ENCODE measurements at regions not wholly inside any gene's neighbourhood (a gene's known extent, or its start where the extent isn't known, plus 50 kb on each side); places are given as distances from the start of the nearest gene placed in this dataset.
"Not testable (repeated sequence)": the region's sequence is repeated elsewhere in the genome, so short reads cannot be mapped to it uniquely, and the experiment has no call there.

DNA sequence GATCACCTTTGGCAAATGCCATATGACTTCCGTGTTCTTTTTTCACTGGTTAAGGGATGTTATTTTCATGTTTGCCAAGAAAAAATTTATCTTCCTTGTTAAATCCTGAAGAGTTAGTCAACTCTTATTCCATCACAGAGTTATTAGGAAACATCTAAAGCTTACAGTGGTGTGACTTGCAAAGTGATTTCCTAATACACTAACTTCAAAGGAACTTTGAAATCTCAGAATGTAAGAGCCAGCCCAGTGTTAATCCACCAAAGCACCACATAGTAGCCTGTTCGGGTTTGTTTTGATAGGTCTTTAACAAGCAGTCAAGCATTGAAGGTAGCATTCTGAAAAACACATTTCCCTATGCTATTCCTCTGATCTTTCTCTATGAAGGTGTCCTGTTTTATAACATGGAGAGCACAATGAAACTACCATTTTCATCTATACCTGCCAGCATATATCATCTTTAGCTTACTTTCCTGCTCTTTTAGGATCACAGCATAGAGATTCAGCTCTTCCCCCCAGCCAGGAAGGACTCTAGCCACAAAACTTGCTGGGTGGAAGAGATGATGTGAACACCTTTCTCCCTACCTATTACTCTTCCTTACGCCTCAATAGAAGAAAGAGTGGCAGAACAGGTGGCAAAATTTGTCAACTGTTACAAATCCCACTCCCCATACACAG is 82.4 kb upstream of the MAGI3 start:
- no peak for DNase-seq

DNA sequence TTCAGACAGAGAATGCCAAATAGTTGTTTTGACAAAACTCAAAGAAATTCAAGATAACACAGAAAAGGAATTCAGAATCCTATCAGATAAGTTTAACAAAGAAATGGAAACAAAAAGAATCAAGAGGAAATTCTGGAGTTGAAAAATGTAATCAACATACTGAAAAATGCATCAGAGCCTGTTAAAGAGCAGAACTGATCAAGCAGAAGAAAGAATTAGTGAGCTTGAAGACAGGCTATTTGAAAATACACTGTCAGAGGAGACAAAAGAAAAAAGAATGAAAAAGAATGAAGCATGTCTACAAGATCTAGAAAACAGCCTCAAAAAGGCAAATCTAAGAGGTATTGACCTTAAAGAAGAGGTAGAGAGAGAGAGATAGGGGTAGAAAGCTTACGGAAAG is 77.7 kb upstream of the MAGI3 start:
- DNase-seq: not testable (repeated sequence)

DNA sequence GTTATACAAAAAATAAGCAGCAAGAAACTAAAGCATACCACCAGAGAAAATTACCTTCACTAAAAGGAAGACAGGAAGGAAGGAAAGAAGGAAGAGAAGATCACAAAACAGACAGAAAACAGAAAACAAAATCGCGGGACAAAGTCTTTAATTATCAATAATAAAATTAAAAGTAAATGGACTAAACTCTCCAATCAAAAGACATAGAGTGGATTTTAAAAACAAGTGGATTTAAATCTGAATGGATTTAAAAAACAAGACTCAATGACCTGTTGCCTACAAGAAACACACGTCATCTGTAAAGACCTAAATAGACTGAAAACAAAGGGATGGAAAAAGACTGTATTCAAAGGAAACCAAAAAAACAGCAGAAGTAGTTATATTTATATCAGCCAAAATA is 75.7 kb upstream of the MAGI3 start:
- DNase-seq: no peak

GRCh38 chr1:113320272-113320671 is 70.0 kb upstream of the MAGI3 start:
- peak; percentile 53 for DNase-seq

- no peak for DNase-seq
Measured at GRCh38 chr1:113320972-113321680, 69.2 kb upstream of the MAGI3 start.

DNA sequence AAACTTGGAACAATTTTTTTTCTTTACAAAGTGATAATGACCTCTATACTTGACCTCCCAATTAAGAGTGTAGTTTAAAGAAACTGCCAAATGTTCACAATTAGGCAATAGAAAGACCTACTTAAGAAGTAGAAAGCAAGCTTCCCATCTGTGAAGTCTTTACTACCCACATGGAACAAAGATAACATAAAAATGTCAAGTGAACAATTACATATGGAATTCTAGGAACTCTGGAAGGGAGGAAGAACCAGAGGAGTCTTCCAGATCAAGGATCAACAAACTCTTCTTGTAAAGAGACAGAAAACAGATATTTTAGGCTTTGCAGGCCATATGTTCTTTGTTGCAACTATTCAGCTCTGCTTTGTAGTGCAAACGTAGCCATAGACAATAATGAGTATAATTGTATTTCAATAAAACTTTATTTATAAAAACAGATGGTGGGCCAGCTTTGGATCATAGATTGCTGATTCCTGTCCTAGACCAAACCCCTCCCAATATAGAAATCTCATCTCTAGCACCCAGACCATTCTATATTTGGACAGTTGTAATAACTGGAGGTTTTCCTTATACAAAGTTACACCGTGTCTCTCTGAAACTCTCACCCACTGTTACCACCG is 68.4 kb upstream of the MAGI3 start:
- no peak for DNase-seq

GRCh38 chr1:113322439-113322838 is 67.9 kb upstream of the MAGI3 start:
- DNase-seq: no peak

DNA sequence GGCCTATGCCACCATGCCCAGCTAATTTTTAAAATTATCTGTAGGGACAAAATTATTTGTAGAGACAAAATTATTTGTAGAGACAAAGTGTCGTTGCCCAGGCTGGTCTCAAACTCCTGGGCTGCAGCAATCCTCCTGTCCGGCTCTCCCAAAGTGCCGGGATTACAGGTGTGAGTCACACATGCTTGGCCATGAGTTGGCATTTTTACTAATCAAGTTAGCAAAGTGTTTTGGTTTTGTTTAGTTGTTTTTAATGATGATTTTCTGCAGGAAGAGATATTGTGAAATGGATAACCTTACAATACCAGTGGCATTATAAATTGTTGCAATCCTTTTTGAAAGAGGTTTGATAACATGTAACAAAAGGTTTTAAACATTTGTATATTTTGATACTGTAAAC is 65.3 kb upstream of the MAGI3 start:
- no peak for DNase-seq

DNA sequence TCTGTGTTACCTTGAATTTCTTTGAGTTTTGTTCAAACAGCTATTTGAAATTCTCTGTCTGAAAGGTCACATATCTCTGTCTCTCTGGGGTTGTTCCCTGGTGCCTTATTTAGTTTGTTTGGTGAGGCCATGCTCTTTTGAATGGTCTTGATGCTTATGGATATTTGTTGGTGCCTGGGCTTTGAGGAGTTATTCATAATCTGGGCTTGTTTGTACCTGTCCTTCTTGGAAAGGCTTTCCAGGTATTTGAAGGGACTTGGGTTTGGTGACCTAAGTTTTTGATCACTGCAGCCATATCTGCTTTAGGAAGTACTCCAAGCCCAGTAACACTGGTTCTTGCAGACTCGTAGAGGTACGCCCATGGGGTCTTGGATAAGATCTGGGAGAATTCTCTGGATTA is 63.3 kb upstream of the MAGI3 start:
- no peak for DNase-seq

DNA sequence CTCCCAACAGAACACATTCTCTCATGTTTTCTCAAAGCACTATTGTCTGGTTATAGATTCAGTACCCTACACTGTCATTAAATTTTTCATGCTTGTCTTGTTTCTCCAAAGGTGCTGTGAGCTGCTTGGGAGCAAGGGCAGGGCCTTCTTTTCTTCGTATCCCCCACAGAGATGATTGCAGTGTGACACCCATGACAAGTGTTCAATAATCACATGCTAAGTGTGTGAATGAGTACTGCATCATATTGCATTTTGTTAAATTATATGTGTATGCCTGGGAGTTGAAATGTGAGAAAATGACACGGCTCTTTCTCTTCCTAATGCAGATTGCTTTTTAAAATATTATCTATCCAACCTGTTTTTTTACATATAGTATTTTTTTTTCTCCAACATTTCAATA is 57.3 kb upstream of the MAGI3 start:
- no peak for DNase-seq

DNA sequence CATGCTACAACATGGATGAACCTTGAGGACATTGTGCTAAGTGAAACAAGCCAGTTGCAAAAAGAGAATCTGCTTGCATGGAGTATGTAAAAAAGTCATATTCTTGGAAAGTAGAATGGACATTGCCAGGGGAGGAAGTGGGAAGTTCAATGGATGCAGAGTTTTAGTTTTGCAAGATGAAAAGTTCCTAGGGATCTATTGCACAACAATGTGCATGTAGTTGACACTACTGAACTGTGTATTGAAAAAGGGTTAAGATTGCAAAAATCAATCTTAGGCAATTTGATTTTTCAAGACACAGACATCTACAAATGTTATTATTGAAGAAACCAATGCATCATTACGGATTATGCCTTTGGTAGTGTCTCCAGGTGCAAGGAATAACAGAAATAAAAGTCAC is 50.3 kb upstream of the MAGI3 start:
- DNase-seq: no peak
